ENCODE measurements at regions not wholly inside any gene's neighbourhood (a gene's known extent, or its start where the extent isn't known, plus 50 kb on each side); places are given as distances from the start of the nearest gene placed in this dataset.

GRCh38 chr9:21558615-21559401 is 76.7 kb upstream of the IFNE start:
- 64% methylated on average over 21 of the region's 40 CpGs for WGBS (ENCODE audit: low lambda C conversion rate)
- Histone ChIP-seq H3K4me3 (replicated peaks in 1 of 3; ENCODE audit: insufficient read depth in 1 of 3, low read depth in 2 of 3, low read length in 3 of 3) (no peak overlapping the region), H3K36me3 (replicated peaks in 1 of 2; ENCODE audit: control insufficient read depth in 1 of 2, insufficient read depth in 2 of 2, low read length in 2 of 2) (no peaks in the 10 kb centered on the region), H3K79me2 (ENCODE audit: insufficient read depth, low read length) (no peaks in the 10 kb centered on the region), H4K20me1 (ENCODE audit: insufficient read depth, low read length) (no peaks in the 10 kb centered on the region), H3K4me2 (ENCODE audit: low read depth, low read length) (no peak overlapping the region), H3K9ac (ENCODE audit: insufficient read depth, low read depth, low read length) (no peak overlapping the region), H3K27me3 (ENCODE audit: control insufficient read depth in 1 of 2, insufficient read depth in 2 of 2, low read length in 2 of 2) (0 out of 5 replicates have a peak, but pooled peaks cover 0 to 3% of the 10 kb centered on the region in 2 experiments), H3K27ac (ENCODE audit: extremely low read length, insufficient read depth, low read length) (no peak overlapping the region), H2AFZ (ENCODE audit: low read length) (no peak overlapping the region), H3K4me1 (ENCODE audit: insufficient read depth, low read length) (no peaks in the 10 kb centered on the region), H3K9me3 (ENCODE audit: low read length) (no peaks in the 10 kb centered on the region)
- intact Hi-C loops (cut with micrococcal nuclease; ENCODE audit: unreplicated experiment) (no loop called here), in situ Hi-C loops (cut with HindIII; ENCODE audit: extremely low pct_ligation_motif_present, low pct_unique_long_range_greater_than_20kb) (no loop called here)
- no TSS peak for BruUV-seq (replicated peaks)
- ChIA-PET CTCF (ENCODE audit: low intra/inter-chr PET ratio, low total read pairs) (no interaction called here), POLR2A (no interaction called here)
- no peak for FAIRE-seq
- ATAC-seq = no peak
- no peak for TF ChIP-seq RBM39 (IDR thresholded peaks at IDR 0.05; ENCODE audit: low read depth, low read length, poor library complexity, severe bottlenecking)
- TF ChIP-seq PRMT3 (CRISPR knock-in tag; IDR thresholded peaks at IDR 0.05; ENCODE audit: borderline replicate concordance, low read depth) = no peak
- no peak for TF ChIP-seq ZNF484 (CRISPR knock-in tag; IDR thresholded peaks at IDR 0.05; ENCODE audit: borderline replicate concordance, low read depth)
- no peak for DNase-seq (ENCODE audit: low spot score)

GRCh38 chr9:21559402-21560280 is 77.5 kb upstream of the IFNE start:
- no peak for FAIRE-seq
- Histone ChIP-seq H3K27ac (ENCODE audit: extremely low read length, insufficient read depth, low read length) (no peak overlapping the region), H4K20me1 (ENCODE audit: insufficient read depth, low read length) (no peaks in the 10 kb centered on the region), H3K9ac (ENCODE audit: insufficient read depth, low read depth, low read length) (no peak overlapping the region), H2AFZ (ENCODE audit: low read length) (no peak overlapping the region), H3K4me1 (ENCODE audit: insufficient read depth, low read length) (no peaks in the 10 kb centered on the region), H3K4me3 (replicated peaks in 1 of 3; ENCODE audit: insufficient read depth in 1 of 3, low read depth in 2 of 3, low read length in 3 of 3) (peak overlapping the region in 1 of 3 experiments; percentile 33; a peak in 1 of 6 replicates), H3K4me2 (ENCODE audit: low read depth, low read length) (peak overlapping the region; percentile 39; the same call in 1 of the 2 replicates), H3K36me3 (replicated peaks in 1 of 2; ENCODE audit: control insufficient read depth in 1 of 2, insufficient read depth in 2 of 2, low read length in 2 of 2) (no peaks in the 10 kb centered on the region), H3K79me2 (ENCODE audit: insufficient read depth, low read length) (no peaks in the 10 kb centered on the region), H3K27me3 (ENCODE audit: control insufficient read depth in 1 of 2, insufficient read depth in 2 of 2, low read length in 2 of 2) (0 out of 5 replicates have a peak, but pooled peaks cover 0 to 3% of the 10 kb centered on the region in 2 experiments), H3K9me3 (ENCODE audit: low read length) (no peaks in the 10 kb centered on the region)
- in situ Hi-C loops (cut with HindIII; ENCODE audit: extremely low pct_ligation_motif_present, low pct_unique_long_range_greater_than_20kb) (no loop called here), intact Hi-C loops (cut with micrococcal nuclease; ENCODE audit: unreplicated experiment) (no loop called here)
- no TSS peak for BruUV-seq (replicated peaks)
- ATAC-seq = peak; percentile 61
- ChIA-PET POLR2A (no interaction called here), CTCF (ENCODE audit: low intra/inter-chr PET ratio, low total read pairs) (no interaction called here)
- no peak for DNase-seq (ENCODE audit: low spot score)
- 60% methylated on average over 22 of the region's 88 CpGs for WGBS (ENCODE audit: low lambda C conversion rate)
- no peak for TF ChIP-seq POGZ (CRISPR knock-in tag; IDR thresholded peaks at IDR 0.05)
- TF ChIP-seq ETV6 (CRISPR knock-in tag; conservative IDR thresholded peaks at IDR 0.05) = no peak
- TF ChIP-seq CENPX (CRISPR knock-in tag; IDR thresholded peaks at IDR 0.05) = no peak
- no peak for TF ChIP-seq ZNF746 (CRISPR knock-in tag; IDR thresholded peaks at IDR 0.05)

Measured in HepG2 (cell line).